GM23248 (cell line): ENCODE measurements at regions not wholly inside any gene's neighbourhood (a gene's known extent, or its start where the extent isn't known, plus 50 kb on each side); places are given as distances from the start of the nearest gene placed in this dataset.

ENCODE experiments used
- EZH2 ChIP-seq: fragments of 200-600 bp; sonication (generic); IDR thresholded peaks from 2 replicates; pipeline ENCODE4 v1.6.1; 2018; ENCODE audit warnings: antibody characterized with exemption, mild to moderate bottlenecking; ENCODE audit not compliant: insufficient read depth, poor library complexity, severe bottlenecking
- EZH2phosphoT487 ChIP-seq: fragments of 200-600 bp; sonication (generic); IDR thresholded peaks from 2 replicates; pipeline ENCODE4 v1.6.1; 2018; ENCODE audit warnings: antibody characterized with exemption, moderate library complexity, mild to moderate bottlenecking, low read depth; ENCODE audit not compliant: insufficient read depth

DNA sequence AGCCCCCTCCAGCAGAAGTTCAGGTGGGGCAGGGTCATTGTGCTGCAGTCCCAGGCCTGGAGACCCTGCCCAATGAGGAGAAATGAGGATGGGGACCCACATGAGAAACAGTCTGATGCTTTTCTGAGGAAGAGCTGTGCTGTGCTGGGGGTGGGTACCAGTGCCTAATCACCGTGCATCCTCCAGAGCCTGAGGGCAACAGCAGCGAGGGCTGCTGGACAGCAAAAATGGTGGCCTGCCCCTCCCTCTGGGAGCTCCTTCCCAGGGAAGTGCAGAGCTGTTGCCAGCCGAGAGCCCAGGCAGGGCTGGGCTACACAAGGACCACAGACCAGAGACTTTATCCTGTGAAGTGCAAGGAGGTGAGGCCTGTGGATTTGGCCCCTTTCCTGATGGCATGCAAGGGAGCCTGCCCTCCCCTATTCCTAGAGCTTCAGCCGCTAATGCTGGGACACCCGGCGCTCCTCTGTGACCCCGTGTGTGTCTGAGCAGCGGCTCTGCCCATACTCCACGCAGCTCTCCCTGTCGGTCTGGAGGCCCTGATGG, 134.8 kb downstream of the DSEL start:
- no peak for TF ChIP-seq EZH2phosphoT487
- no peak for TF ChIP-seq EZH2
